GM18868 (cell line): ENCODE measurements at regions not wholly inside any gene's neighbourhood (a gene's known extent, or its start where the extent isn't known, plus 50 kb on each side); places are given as distances from the start of the nearest gene placed in this dataset.

Experiments used
- ATAC-seq: cut with Tn5 transposase; IDR thresholded peaks from one replicate; pipeline ENCODE4 v1.9.1; 2021; ENCODE audit warnings: mild to moderate bottlenecking, moderate library complexity; ENCODE audit not compliant: unreplicated experiment

- no peak for ATAC-seq
Observed at GRCh38 chr3:194246709-194247349, 104.3 kb downstream of the CPN2 start.

DNA sequence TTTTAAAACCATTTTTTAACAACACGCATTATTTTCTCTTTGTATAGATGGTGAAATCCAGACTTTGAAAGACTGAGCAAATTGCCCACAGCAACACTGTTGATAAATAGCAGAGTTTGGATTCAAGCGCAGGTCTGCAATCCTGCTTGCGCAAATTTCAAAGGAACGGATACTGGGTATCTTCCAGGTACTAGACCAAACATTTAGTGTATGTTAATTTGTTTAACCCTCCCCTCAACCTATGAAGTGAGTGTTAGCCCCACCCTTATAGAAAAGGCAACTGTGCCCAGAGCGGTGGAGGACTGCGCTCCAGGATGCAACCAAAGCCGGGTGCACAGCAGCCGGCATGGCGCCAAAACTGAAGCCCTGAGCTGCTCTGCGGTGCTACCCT lies 103.8 kb downstream of the CPN2 start:
- no peak for ATAC-seq

DNA sequence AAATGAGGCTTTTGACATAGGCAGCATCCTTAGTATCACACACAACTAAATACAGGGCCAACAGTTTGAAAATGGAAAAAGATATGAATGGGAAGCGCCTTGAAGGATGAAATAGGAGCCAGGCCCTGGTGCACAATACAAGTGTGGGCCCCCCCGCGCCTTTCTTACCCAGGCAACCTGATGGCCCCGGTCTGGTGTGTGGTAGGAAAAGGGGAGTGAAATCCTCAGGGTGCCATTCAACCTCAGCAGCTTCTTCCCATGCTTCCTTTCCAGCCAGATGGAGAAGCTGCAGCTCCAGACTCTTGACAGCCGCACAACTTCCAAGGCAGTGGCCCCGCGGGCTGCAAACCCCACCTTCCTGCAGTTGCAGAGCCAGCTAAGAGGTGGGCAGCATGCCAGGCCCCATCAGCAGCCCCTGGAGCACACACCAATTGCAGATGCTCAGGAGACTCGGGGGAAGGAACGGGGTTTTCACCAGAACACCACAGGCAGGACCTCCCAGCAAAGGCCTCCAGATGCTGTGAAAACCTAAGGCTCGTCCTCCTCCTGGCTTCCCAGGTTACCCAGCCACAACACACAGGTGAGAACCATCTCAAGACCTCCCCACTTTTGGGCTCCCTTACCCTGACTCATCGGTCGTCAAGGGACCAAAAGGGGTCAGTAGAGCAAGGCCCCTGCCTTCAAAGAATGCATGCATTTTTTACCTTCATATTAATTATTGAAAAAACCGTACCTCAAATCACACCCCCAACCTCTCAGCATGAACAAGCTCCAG lies 101.6 kb downstream of the CPN2 start:
- no peak for ATAC-seq

GRCh38 chr3:194250098-194251002 lies 100.8 kb downstream of the CPN2 start:
- no peak for ATAC-seq

DNA sequence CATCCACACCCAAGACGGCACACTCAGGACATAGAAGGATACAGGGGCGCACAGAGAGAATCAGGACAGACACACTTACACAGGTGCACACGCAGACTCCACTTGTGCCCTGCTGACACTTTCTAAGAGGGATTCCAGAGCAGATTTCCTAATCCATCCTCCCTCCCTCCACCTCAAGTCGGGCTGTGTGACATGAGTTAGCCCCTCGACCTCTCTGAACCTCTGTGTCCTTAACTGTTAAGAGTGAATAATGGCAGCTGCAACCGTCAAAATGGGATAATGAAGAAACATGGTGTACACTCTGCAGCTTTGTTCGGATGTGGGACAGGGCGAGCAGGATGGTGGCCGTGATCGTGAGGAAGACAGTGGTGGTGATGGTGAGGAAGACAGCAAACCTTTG lies 100.1 kb downstream of the CPN2 start:
- no peak for ATAC-seq

DNA sequence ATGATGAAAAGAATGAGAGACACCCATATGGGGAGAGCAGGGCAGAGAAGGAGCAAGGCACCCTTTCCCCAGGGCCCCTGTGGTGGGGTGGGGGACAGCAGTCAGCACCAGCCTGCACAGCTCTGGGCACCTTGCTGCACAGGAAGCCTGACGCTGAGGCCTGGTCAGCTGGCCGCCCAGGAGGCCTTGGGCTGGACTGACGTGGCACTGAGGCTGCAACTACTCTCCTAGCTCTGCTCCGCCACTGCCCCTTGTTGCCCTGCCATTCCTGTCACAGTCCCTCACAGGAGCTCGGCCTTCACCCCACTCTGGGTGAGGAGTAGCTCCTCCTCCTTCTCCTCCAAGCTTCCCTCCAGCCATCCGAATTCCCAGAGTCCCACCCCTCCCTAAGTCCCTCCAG lies 99.7 kb downstream of the CPN2 start:
- no peak for ATAC-seq

GRCh38 chr3:194251891-194252560 lies 99.1 kb downstream of the CPN2 start:
- ATAC-seq: no peak

DNA sequence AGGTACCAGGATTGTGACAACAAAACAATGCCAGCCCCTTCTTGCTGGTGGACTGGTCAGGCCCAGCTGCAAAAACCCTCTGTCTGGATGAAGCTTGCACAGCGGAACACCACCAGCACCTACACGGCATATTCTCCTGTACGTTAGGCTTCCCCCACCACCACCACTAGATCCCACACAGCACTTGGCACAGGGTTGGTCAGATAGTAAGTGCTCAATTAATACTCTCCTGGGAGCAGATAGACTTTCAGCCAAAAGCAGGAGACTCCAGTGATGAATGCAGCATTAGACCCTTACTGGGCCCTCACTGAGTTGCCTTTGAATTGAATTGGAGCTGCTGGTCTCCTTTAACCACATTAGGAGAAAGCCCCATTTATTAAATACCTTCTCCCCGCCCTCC lies 97.9 kb downstream of the CPN2 start:
- ATAC-seq: no peak

DNA sequence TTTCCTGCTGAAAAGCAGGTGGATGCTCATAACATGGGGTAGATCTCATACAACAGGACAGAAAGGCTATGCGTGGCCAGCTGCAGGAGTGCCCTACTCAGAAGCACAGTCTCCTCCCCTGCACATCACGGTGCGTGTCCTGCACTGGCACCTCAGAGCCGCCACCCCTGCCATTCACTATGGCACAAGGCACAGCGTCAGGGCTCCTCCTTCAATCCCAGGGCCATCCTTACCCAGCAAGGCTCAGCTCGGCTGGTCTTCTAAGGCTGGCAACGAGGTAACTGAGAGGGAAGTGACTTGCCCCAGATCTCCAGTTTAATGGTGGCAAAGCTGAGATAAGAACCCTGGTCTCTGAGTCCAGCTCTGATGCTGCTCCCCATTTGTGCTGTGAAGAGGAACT lies 97.1 kb downstream of the CPN2 start:
- ATAC-seq: no peak

- ATAC-seq: peak; percentile 74
Observed at GRCh38 chr3:194255252-194256039, 95.7 kb downstream of the CPN2 start.

DNA sequence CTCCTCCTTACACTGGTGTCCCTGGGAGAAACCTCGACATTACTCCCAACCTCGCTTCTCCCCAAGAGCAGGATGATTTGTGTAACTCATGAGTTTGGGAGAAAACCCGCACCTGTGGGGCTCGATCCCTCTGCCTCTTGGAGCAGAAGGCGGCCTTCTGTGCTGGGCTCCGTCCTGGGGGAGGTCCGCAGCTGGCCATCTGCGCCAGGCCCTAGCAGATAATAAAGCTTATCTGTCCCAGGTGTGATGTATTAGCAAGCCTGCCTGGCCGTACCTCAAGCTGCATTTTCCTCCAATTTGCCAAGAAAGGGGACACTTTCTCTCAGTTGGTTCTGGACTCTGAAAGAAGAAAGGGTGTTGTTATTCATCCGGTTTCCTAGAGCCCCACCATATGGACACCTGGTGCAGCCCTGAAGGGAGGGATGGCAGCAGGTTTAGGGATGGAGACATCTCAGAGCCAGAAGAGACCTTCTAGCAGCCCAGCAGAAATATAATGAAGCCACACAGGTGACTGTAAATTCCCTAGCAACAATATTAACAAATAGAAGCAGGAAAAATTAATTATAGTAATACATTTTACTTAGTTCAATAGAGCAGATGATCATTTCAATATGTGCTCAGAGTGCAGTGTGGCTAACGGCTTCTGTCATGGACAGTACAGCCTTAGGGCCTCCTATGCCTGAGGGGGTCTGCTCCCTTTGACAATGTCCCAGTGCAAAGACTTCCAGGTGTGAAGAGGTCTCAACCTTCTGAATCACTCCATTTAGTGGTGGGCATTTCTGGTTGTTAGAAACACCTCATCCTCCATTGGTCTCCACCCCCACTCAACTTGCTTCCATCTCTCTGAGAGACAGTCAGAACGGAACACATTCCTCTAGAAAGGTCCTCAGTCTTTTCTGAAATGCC lies 94.8 kb downstream of the CPN2 start:
- ATAC-seq: no peak

- no peak for ATAC-seq
Observed at GRCh38 chr3:194257151-194257621, 93.9 kb downstream of the CPN2 start.

DNA sequence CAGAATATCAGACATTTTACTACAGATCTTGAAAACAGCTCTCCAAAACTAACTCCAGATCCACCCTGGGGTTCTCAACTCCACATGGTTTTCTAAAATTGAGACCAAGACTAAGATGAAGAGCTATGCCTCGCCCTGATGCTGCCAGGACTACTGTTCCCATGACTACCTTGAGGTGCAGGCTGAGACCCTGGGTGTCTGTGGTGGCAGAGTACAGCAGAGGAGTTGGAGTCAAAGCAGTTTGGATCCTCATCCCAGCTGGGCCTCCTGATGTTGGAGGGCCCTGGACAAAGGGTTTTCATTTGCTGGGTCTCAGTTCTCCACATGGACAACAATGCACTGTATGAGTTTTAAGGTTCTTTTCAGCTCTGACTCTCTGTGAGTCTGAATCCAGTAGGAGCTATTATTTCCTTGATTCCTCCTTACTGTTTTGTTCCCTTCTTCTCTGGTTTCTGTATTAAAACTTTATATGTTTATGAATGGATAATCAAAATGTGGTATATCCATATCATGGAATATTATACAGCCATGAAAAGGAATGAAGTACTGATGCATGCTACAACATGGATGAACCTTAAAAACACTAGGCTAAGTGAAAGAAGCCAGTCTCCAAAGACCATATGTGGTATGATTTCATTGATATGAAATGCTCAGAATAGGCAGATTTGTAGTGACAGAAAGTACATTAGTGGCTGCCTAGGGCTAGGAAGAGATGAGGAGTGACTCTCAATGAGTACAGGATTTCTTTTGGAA lies 93.0 kb downstream of the CPN2 start:
- ATAC-seq: no peak

GRCh38 chr3:194259982-194260766 lies 91.0 kb downstream of the CPN2 start:
- no peak for ATAC-seq

GRCh38 chr3:194261581-194262063 lies 89.5 kb downstream of the CPN2 start:
- no peak for ATAC-seq

DNA sequence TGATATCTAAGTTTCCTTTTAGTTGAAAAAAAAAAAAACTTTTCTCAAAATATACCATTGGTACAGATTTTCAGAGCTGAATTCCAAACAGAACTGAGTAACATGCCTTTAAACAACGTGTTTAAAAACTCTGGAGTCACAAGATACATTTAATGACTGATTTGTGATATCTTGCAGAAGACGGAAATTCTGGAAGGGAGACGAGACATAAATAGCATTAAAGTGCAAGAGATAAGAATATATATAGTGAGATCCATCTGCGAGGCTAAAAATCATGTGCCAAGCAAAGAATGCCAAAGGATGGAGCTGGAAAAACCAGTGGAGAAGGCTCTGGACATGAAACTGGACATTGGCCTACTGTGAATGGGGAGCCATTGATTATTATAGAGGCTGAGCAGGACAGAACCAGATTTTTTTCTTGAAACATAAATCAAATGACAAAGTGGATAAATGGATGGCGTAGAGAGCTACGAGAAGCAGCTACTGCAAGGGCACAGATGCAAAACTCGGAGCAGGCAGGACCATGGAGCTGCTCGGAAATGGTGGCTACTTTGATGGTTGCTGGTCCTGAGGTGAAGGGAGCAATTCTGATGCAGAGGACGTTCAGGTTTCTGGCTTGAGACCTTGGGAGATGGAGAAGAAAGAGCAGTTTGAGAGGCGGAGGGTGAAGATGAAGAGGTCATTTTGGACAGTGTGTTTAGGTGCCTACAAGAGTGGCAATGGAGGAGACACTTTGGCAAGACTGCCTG lies 88.8 kb downstream of the CPN2 start:
- no peak for ATAC-seq

GRCh38 chr3:194262925-194263305 lies 88.2 kb downstream of the CPN2 start:
- ATAC-seq: no peak
